ENCODE measurements at regions not wholly inside any gene's neighbourhood (a gene's known extent, or its start where the extent isn't known, plus 50 kb on each side); places are given as distances from the start of the nearest gene placed in this dataset.

GRCh38 chr4:186920992-186921391, 197.3 kb upstream of the FAT1 start:
- TF ChIP-seq, protein P1, sequence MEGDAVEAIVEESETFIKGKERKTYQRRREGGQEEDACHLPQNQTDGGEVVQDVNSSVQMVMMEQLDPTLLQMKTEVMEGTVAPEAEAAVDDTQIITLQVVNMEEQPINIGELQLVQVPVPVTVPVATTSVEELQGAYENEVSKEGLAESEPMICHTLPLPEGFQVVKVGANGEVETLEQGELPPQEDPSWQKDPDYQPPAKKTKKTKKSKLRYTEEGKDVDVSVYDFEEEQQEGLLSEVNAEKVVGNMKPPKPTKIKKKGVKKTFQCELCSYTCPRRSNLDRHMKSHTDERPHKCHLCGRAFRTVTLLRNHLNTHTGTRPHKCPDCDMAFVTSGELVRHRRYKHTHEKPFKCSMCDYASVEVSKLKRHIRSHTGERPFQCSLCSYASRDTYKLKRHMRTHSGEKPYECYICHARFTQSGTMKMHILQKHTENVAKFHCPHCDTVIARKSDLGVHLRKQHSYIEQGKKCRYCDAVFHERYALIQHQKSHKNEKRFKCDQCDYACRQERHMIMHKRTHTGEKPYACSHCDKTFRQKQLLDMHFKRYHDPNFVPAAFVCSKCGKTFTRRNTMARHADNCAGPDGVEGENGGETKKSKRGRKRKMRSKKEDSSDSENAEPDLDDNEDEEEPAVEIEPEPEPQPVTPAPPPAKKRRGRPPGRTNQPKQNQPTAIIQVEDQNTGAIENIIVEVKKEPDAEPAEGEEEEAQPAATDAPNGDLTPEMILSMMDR (IDR thresholded peaks at IDR 0.05): no peak
- no peak for TF ChIP-seq POLR2A (IDR thresholded peaks at IDR 0.05)
